AG10803 (cell line): ENCODE measurements at regions not wholly inside any gene's neighbourhood (a gene's known extent, or its start where the extent isn't known, plus 50 kb on each side); places are given as distances from the start of the nearest gene placed in this dataset.

Experiments
- DNase-seq: peaks from one replicate; pipeline ENCODE4 v3.0.0; 2010; ENCODE audit warnings: low read depth
- H3K4me3 ChIP-seq: 2 replicates; pipeline ENCODE4 v1.5.1; 2011; ENCODE audit warnings: mild to moderate bottlenecking, low read length, control low read depth
- CTCF ChIP-seq: conservative IDR thresholded peaks from 2 replicates; pipeline ENCODE4 v1.5.1; 2011; ENCODE audit warnings: mild to moderate bottlenecking, low read length, control low read depth, inconsistent platforms

- no peak overlapping the region for H3K4me3 ChIP-seq
- DNase-seq: no peak
- no peak for TF ChIP-seq CTCF
Observed at GRCh38 chr4:175988511-175988910, 77.1 kb upstream of the WDR17 start.

- no peak for DNase-seq
- TF ChIP-seq CTCF: no peak
- H3K4me3 ChIP-seq: no peak overlapping the region
Observed at GRCh38 chr4:175996206-175996605, 69.4 kb upstream of the WDR17 start.

- H3K4me3 ChIP-seq: no peak overlapping the region
- no peak for TF ChIP-seq CTCF
- no peak for DNase-seq
Observed at GRCh38 chr4:175997291-175997690, 68.3 kb upstream of the WDR17 start.

- DNase-seq: no peak
Observed at GRCh38 chr4:175998782-175999181, 66.9 kb upstream of the WDR17 start.

GRCh38 chr4:175999944-176000343 is 65.7 kb upstream of the WDR17 start:
- TF ChIP-seq CTCF: no peak

More at GRCh38 chr4:175998782-175999181, 66.9 kb upstream of the WDR17 start:
- H3K4me3 ChIP-seq: no peak overlapping the region
- TF ChIP-seq CTCF: no peak

GRCh38 chr4:176001151-176002006 is 64.3 kb upstream of the WDR17 start:
- peak; percentile 5 for DNase-seq
- peak overlapping the region; percentile 51 for H3K4me3 ChIP-seq
- no peak for TF ChIP-seq CTCF

More at GRCh38 chr4:175999944-176000343, 65.7 kb upstream of the WDR17 start:
- no peak for DNase-seq
- no peak overlapping the region for H3K4me3 ChIP-seq

GRCh38 chr4:176002007-176002613 is 63.5 kb upstream of the WDR17 start:
- TF ChIP-seq CTCF: no peak
- peak overlapping the region; percentile 51 for H3K4me3 ChIP-seq
- peak; percentile 6 for DNase-seq
